KMS-11 (cell line): ENCODE measurements at regions not wholly inside any gene's neighbourhood (a gene's known extent, or its start where the extent isn't known, plus 50 kb on each side); places are given as distances from the start of the nearest gene placed in this dataset.

Experiments
- H2AFZ ChIP-seq: fragments of 200-600 bp; sonication (generic); 2 replicates; pipeline ENCODE4 v1.6.1; 2016; ENCODE audit warnings: antibody characterized with exemption, mixed run types, low read depth
- H3K27ac ChIP-seq: fragments of 200-600 bp; sonication (generic); 2 replicates; pipeline ENCODE4 v1.6.1; 2016; ENCODE audit warnings: mild to moderate bottlenecking, mixed run types
- H3K27me3 ChIP-seq: fragments of 200-600 bp; sonication (generic); 2 replicates; pipeline ENCODE4 v1.6.1; 2017; ENCODE audit warnings: mild to moderate bottlenecking, low read depth, mixed run types, moderate library complexity; ENCODE audit not compliant: insufficient read depth
- H3K36me3 ChIP-seq: fragments of 200-600 bp; sonication (generic); 2 replicates; pipeline ENCODE4 v1.6.1; 2017; ENCODE audit warnings: mild to moderate bottlenecking, mixed run types; ENCODE audit not compliant: insufficient read depth
- H3K4me1 ChIP-seq: fragments of 200-600 bp; sonication (generic); 2 replicates; pipeline ENCODE4 v1.6.1; 2016; ENCODE audit warnings: mild to moderate bottlenecking, low read depth, mixed run types; ENCODE audit not compliant: poor library complexity, severe bottlenecking
- H3K4me2 ChIP-seq: fragments of 200-600 bp; sonication (generic); 2 replicates; pipeline ENCODE4 v1.7.0; 2016; ENCODE audit warnings: mild to moderate bottlenecking, mixed run types
- H3K4me3 ChIP-seq: fragments of 200-600 bp; sonication (generic); IDR thresholded peaks from 2 replicates; pipeline ENCODE4 v1.6.1; 2017; ENCODE audit warnings: low read depth, low read length, mixed read lengths; ENCODE audit not compliant: insufficient read depth
- H3K79me2 ChIP-seq: fragments of 200-600 bp; sonication (generic); 2 replicates; pipeline ENCODE4 v1.6.1; 2016; ENCODE audit warnings: low read depth, mixed run types; ENCODE audit not compliant: insufficient read depth
- H3K9ac ChIP-seq: fragments of 200-600 bp; sonication (generic); 2 replicates; pipeline ENCODE4 v1.6.1; 2016; ENCODE audit warnings: mild to moderate bottlenecking, mixed run types
- H4K20me1 ChIP-seq: fragments of 200-600 bp; sonication (generic); 2 replicates; pipeline ENCODE4 v1.6.1; 2016; ENCODE audit warnings: mild to moderate bottlenecking, mixed run types; ENCODE audit not compliant: insufficient read depth
- CTCF ChIP-seq: fragments of 200-600 bp; sonication (generic); conservative IDR thresholded peaks from 2 replicates; pipeline ENCODE4 v1.6.1; 2017; ENCODE audit warnings: low read depth, mild to moderate bottlenecking, antibody characterized with exemption, low read length, moderate library complexity, mixed read lengths

- Histone ChIP-seq H3K79me2 (no peaks in the 10 kb centered on the region), H2AFZ (no peak overlapping the region), H3K27ac (no peak overlapping the region), H3K4me1 (no peaks in the 10 kb centered on the region), H3K4me3 (no peak overlapping the region), H3K27me3 (no peaks in the 10 kb centered on the region), H3K4me2 (no peak overlapping the region), H4K20me1 (no peaks in the 10 kb centered on the region), H3K9ac (no peak overlapping the region), H3K36me3 (no peaks in the 10 kb centered on the region; the same call in 1 of the 2 replicates)
- TF ChIP-seq CTCF = no peak
Measured at GRCh38 chr2:78749638-78750037, 275.9 kb upstream of the REG3G start.

- no peaks in the 10 kb centered on the region for H3K4me1 ChIP-seq
- no peak overlapping the region for H3K27ac ChIP-seq
- no peak overlapping the region for H3K4me3 ChIP-seq
- no peak for TF ChIP-seq CTCF
- H3K79me2 ChIP-seq = no peaks in the 10 kb centered on the region
- H4K20me1 ChIP-seq = no peaks in the 10 kb centered on the region
- no peak overlapping the region for H2AFZ ChIP-seq
- H3K36me3 ChIP-seq = no peaks in the 10 kb centered on the region; the same call in 1 of the 2 replicates
- no peak overlapping the region for H3K9ac ChIP-seq
- no peaks in the 10 kb centered on the region for H3K27me3 ChIP-seq
- H3K4me2 ChIP-seq = no peak overlapping the region
Measured at GRCh38 chr2:78750219-78750618, 275.3 kb upstream of the REG3G start.

GRCh38 chr2:78754930-78755329 is 270.6 kb upstream of the REG3G start:
- Histone ChIP-seq H3K27ac (no peak overlapping the region), H3K9ac (no peak overlapping the region), H3K4me2 (no peak overlapping the region), H2AFZ (no peak overlapping the region), H3K36me3 (no peaks in the 10 kb centered on the region), H3K4me3 (no peak overlapping the region), H3K79me2 (no peaks in the 10 kb centered on the region), H4K20me1 (no peaks in the 10 kb centered on the region), H3K27me3 (no peaks in the 10 kb centered on the region), H3K4me1 (no peaks in the 10 kb centered on the region)
- TF ChIP-seq CTCF = no peak

- no peak overlapping the region for H2AFZ ChIP-seq
- no peaks in the 10 kb centered on the region for H3K27me3 ChIP-seq
- no peak overlapping the region for H3K4me3 ChIP-seq
- no peak overlapping the region for H3K9ac ChIP-seq
- H3K27ac ChIP-seq = no peak overlapping the region
- no peaks in the 10 kb centered on the region for H3K36me3 ChIP-seq
- no peaks in the 10 kb centered on the region for H3K79me2 ChIP-seq
- no peak for TF ChIP-seq CTCF
- no peaks in the 10 kb centered on the region for H3K4me1 ChIP-seq
- H3K4me2 ChIP-seq = no peak overlapping the region
- no peaks in the 10 kb centered on the region for H4K20me1 ChIP-seq
Measured at GRCh38 chr2:78757191-78757590, 268.3 kb upstream of the REG3G start.
